ENCODE measurements at regions not wholly inside any gene's neighbourhood (a gene's known extent, or its start where the extent isn't known, plus 50 kb on each side); places are given as distances from the start of the nearest gene placed in this dataset.

GRCh38 chr11:107268977-107269376 is 188.6 kb downstream of the CWF19L2 start:
- TF ChIP-seq SETDB1 (IDR thresholded peaks at IDR 0.05; ENCODE audit: insufficient read length, low read length) (no peak), MYNN (tag by site-specific recombination; IDR thresholded peaks at IDR 0.05; ENCODE audit: borderline replicate concordance) (no peak)

Measured in HEK293 (cell line).